B cell (primary cell): ENCODE measurements at regions not wholly inside any gene's neighbourhood (a gene's known extent, or its start where the extent isn't known, plus 50 kb on each side); places are given as distances from the start of the nearest gene placed in this dataset.

ENCODE experiments used
- ATAC-seq: fragments of 200-7000 bp; cut with Tn5 transposase; one replicate; pipeline ENCODE4 v1.10.0; 2021; ENCODE audit warnings: low read depth, mild to moderate bottlenecking, moderate number of reproducible peaks, moderate library complexity
- CTCF ChIA-PET: fragments of 350-600 bp; sonication (Branson Sonifier 250); formaldehyde crosslinking; loops from one replicate; lab custom pipeline; 2021; ENCODE audit warnings: antibody characterized with exemption, inconsistent platforms; lab: Charles Lee
- POLR2A ChIA-PET: fragments of 350-600 bp; sonication (Branson Sonifier 250); formaldehyde crosslinking; loops from one replicate; lab custom pipeline; 2021; ENCODE audit warnings: antibody characterized with exemption; lab: Charles Lee
- DNase-seq: peaks from one replicate; pipeline ENCODE4 v3.0.0; 2013
- H2AFZ ChIP-seq: 2 replicates; pipeline ENCODE4 v1.6.1; 2012; ENCODE audit warnings: mild to moderate bottlenecking, low read depth, low read length; ENCODE audit not compliant: insufficient read depth, poor library complexity, severe bottlenecking
- H3K27ac ChIP-seq, 2 donors: 1 replicate in 1 of 2; 2 replicates in 1 of 2; pipeline ENCODE4 v1.5.1; 2012 to 2013; ENCODE audit warnings: low read length in 2 of 2, mild to moderate bottlenecking in 2 of 2, moderate library complexity in 1 of 2
- H3K27me3 ChIP-seq, 4 experiments: fragments of 200-600 bp in 1 of 4; sonication (generic) in 1 of 4; replicated peaks in 1 of 4; 1 replicate in 2 of 4; 2 replicates in 2 of 4; pipeline versions ENCODE4 v1.6.1 to v1.7.0; 2013 to 2016; ENCODE audit warnings: low read length in 3 of 4, mild to moderate bottlenecking in 2 of 4, mixed read lengths in 1 of 4, moderate library complexity in 1 of 4; ENCODE audit not compliant: insufficient read depth in 4 of 4, control insufficient read depth in 3 of 4; ENCODE audit errors: control extremely low read depth in 1 of 4
- H3K36me3 ChIP-seq, 2 experiments: replicated peaks in 1 of 2; 1 replicate in 1 of 2; 2 replicates in 1 of 2; pipeline versions ENCODE4 v1.6.1 to v1.7.1; 2013; ENCODE audit warnings: low read length in 1 of 2; ENCODE audit not compliant: insufficient read depth in 2 of 2, control insufficient read depth in 1 of 2; ENCODE audit errors: control extremely low read depth in 1 of 2, extremely low read depth in 1 of 2
- H3K4me1 ChIP-seq, 2 donors: fragments of 200-600 bp in 1 of 2; sonication (generic) in 1 of 2; 1 replicate in 1 of 2; 2 replicates in 1 of 2; pipeline versions ENCODE4 v1.5.1 to v1.6.1; 2013 to 2017; ENCODE audit warnings: low read length in 2 of 2; ENCODE audit not compliant: control insufficient read depth in 2 of 2, insufficient read depth in 2 of 2
- H3K4me2 ChIP-seq: replicated peaks from 2 replicates; pipeline ENCODE3; 2012; ENCODE audit warnings: mild to moderate bottlenecking, low read depth, low read length; ENCODE audit not compliant: poor library complexity, severe bottlenecking
- H3K4me3 ChIP-seq, 5 experiments: fragments of 200-600 bp in 1 of 5; sonication (generic) in 1 of 5; 1 replicate in 3 of 5; 2 replicates in 2 of 5; pipeline versions ENCODE4 v1.5.1 to v1.7.0; 2011 to 2016; ENCODE audit warnings: low read length in 4 of 5, mild to moderate bottlenecking in 4 of 5, low read depth in 2 of 5, control low read depth in 1 of 5, moderate library complexity in 1 of 5; ENCODE audit not compliant: insufficient read depth in 1 of 5; ENCODE audit errors: control extremely low read depth in 1 of 5, extremely low read depth in 1 of 5
- H3K79me2 ChIP-seq: fragments of 200-600 bp; sonication (generic); one replicate; pipeline ENCODE4 v1.6.0; 2016; ENCODE audit warnings: low read length; ENCODE audit not compliant: control insufficient read depth, insufficient read depth
- H3K9ac ChIP-seq: fragments of 200-600 bp; sonication (generic); 2 replicates; pipeline ENCODE4 v1.6.1; 2017; ENCODE audit warnings: mild to moderate bottlenecking, low read length, moderate library complexity
- H3K9me3 ChIP-seq, 3 donors: one replicate each; pipeline versions ENCODE4 v1.6.1 to v1.7.1; 2013; ENCODE audit warnings: low read length in 2 of 3; ENCODE audit not compliant: control insufficient read depth in 2 of 3, insufficient read depth in 1 of 3; ENCODE audit errors: control extremely low read depth in 1 of 3
- H4K20me1 ChIP-seq: 2 replicates; pipeline ENCODE4 v1.6.0; 2012; ENCODE audit warnings: mild to moderate bottlenecking, low read length; ENCODE audit not compliant: insufficient read depth, control insufficient read depth, poor library complexity, severe bottlenecking
- H3K27ac Mint-ChIP-seq: one replicate; pipeline ENCODE4 v1.8.0; 2021; ENCODE audit warnings: mixed read lengths
- H3K27me3 Mint-ChIP-seq: one replicate; pipeline ENCODE4 v1.8.0; 2021; ENCODE audit warnings: mixed read lengths
- H3K4me1 Mint-ChIP-seq: one replicate; pipeline ENCODE4 v1.8.0; 2021; ENCODE audit warnings: mixed read lengths
- H3K4me3 Mint-ChIP-seq: one replicate; pipeline ENCODE4 v1.8.0; 2021; ENCODE audit warnings: mixed read lengths
- H3K9me3 Mint-ChIP-seq: one replicate; pipeline ENCODE4 v1.8.0; 2022; ENCODE audit warnings: mixed read lengths; ENCODE audit not compliant: insufficient read depth
- CTCF ChIP-seq: fragments of 200-600 bp; IDR thresholded peaks from one replicate; pipeline ENCODE4 v1.8.0; 2022; ENCODE audit warnings: antibody characterized with exemption, mild to moderate bottlenecking
- EZH2 ChIP-seq: IDR thresholded peaks from 2 replicates; pipeline ENCODE4 v1.6.1; 2012; ENCODE audit warnings: borderline replicate concordance, low read depth, mild to moderate bottlenecking, moderate library complexity, low read length; ENCODE audit not compliant: insufficient read depth, poor library complexity, severe bottlenecking
- WGBS: methylation state at CpG from one replicate; pipeline ENCODE4 v1.1.5; 2013; ENCODE audit warnings: missing lambda C conversion rate; ENCODE audit not compliant: insufficient coverage; 5-methylcytosine and 5-hydroxymethylcytosine counted together
- intact Hi-C: fragments of 100-400 bp; cut with micrococcal nuclease; formaldehyde crosslinking; loops from one replicate; pipeline ENCODE4 v1.10.0; 2022

GRCh38 chr3:124509884-124510283, 220.4 kb upstream of the UMPS start:
- no peak for DNase-seq
- H3K4me1 ChIP-seq = no peaks in the 10 kb centered on the region
- intact Hi-C loops = no loop called here
- H3K9ac ChIP-seq = no peak overlapping the region
- no peak overlapping the region for H2AFZ ChIP-seq
- no peak for TF ChIP-seq CTCF
- no peak for TF ChIP-seq EZH2
- Mint-ChIP-seq H3K9me3 (no peaks in the 10 kb centered on the region), H3K4me1 (no peaks in the 10 kb centered on the region), H3K4me3 (no peak overlapping the region), H3K27ac (no peak overlapping the region), H3K27me3 (peaks cover 33% of the 10 kb centered on the region)
- peaks cover 0 to 2% (median 0%) of the 10 kb centered on the region in 3 donors for H3K9me3 ChIP-seq
- WGBS = 76% methylated on average over 2 of the region's 4 CpGs
- no peaks in the 10 kb centered on the region for H3K36me3 ChIP-seq
- CTCF ChIA-PET = no interaction called here
- no peak for ATAC-seq
- POLR2A ChIA-PET = no interaction called here
- no peaks in the 10 kb centered on the region for H3K79me2 ChIP-seq
- no peak overlapping the region for H3K4me3 ChIP-seq
- H4K20me1 ChIP-seq = no peaks in the 10 kb centered on the region
- no peaks in the 10 kb centered on the region for H3K27me3 ChIP-seq
- no peak overlapping the region for H3K4me2 ChIP-seq
- no peak overlapping the region for H3K27ac ChIP-seq

- no peak for TF ChIP-seq EZH2
- no peak for TF ChIP-seq CTCF
- ChIA-PET POLR2A (no interaction called here), CTCF (no interaction called here)
- DNase-seq (no peak), ATAC-seq (no peak)
- Histone ChIP-seq H3K4me3 (no peak overlapping the region), H3K79me2 (no peaks in the 10 kb centered on the region), H3K36me3 (no peaks in the 10 kb centered on the region), H3K27ac (no peak overlapping the region), H4K20me1 (no peaks in the 10 kb centered on the region), H3K4me1 (no peaks in the 10 kb centered on the region), H3K4me2 (no peak overlapping the region), H3K9ac (no peak overlapping the region), H3K27me3 (no peaks in the 10 kb centered on the region), H2AFZ (no peak overlapping the region), H3K9me3 (peaks cover 0 to 2% (median 0%) of the 10 kb centered on the region in 3 donors)
- Mint-ChIP-seq H3K4me3 (no peak overlapping the region), H3K4me1 (no peaks in the 10 kb centered on the region), H3K27ac (no peak overlapping the region), H3K27me3 (peaks cover 33% of the 10 kb centered on the region), H3K9me3 (no peaks in the 10 kb centered on the region)
- intact Hi-C loops = no loop called here
- WGBS = 97% methylated on average over 2 of the region's 3 CpGs
Measured at GRCh38 chr3:124510290-124510689, 220.0 kb upstream of the UMPS start.
